Activated CD4-positive, alpha-beta T cell treated with anti-CD3 and anti-CD28 coated beads, Interleukin-2, amount 50 U/mL, for 24 hours (primary cell): ENCODE measurements at regions not wholly inside any gene's neighbourhood (a gene's known extent, or its start where the extent isn't known, plus 50 kb on each side); places are given as distances from the start of the nearest gene placed in this dataset.

ENCODE experiments used
- DNase-seq, 2 donors: peaks; one replicate each; pipeline ENCODE4 v3.0.0-alpha.2; 2020; ENCODE audit warnings: low read depth in 1 of 2, low spot score in 1 of 2

DNA sequence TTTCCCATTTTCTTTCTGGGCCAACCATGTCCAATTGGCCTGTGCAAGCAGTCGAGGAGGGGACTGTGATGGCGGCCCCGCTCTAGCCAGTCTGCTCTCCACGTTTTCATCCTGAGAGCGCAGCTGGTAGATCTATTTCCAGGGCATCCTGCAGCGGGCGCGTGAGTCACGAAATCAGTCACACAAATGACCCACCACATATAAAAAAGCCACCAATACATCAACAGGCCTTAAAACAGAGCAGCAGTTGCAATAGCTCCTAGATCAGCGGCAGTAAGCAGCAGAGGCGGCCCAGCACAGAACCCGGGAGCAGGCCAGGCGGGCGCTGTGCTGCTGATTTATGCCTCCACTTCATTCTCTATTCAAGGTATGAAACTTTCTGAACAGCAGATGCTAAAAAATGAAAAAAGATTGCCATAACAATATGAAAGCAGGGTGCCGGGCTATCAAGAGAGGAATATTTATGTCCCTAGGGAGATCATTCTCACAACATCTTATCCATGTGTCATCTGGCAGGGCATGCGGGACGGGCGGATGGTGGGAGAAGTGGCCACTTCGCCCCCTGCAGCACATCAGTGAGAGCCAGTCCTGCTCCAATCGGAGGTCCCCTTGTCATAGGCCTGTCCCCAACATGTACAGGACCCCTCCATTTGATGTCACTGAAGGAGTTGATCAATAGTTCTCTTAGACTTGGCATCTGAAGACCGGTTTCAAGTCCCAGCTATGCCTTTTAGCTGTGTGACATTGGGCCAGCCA is 98.0 kb upstream of the GPR26 start:
- no peak for DNase-seq

GRCh38 chr10:123568751-123569150 is 97.4 kb upstream of the GPR26 start:
- no peak for DNase-seq

GRCh38 chr10:123569436-123570035 is 96.6 kb upstream of the GPR26 start:
- DNase-seq = no peak

DNA sequence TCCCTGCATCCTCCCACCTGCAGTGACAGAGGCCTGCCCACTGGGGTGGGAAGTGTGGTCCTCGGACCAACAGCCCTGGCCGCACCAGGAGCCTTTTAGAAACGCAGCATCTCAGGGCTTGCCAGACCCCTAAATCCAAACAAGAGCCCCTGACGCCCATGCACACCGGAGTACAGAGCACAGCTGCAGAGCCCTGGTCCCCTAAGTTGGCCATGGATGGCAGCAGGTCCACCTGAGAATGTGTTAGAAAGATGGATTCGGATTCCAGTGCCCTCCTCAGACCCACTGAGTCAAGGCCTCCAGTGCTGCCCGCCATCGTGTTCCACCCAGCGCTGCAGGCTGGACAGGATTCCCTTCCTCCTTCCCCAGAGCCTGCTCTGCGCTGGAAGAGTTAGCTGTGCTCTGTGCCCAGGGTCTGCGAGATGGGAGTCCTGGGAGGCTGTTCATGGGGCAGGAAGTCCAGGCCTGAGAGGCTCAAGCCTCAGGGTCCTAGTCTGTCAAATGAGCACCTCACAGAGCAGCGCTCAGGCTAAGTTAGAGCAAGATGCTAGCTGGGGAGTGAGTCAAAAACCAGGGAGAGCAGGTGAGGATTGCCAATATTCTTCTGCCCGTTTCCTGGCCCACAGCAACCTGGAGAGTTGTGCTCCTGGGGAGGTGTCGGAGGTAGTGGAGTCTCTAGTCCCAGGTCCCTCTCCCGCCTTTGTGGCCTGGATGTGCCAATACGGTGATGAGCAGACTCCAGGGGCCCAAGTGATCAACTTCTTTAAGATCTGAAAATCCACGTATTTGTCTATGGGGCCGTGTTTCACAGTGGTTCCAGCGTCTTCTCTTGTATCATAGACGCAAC is 95.9 kb upstream of the GPR26 start:
- no peak for DNase-seq

- DNase-seq = no peak
Measured at GRCh38 chr10:123570898-123571515, 95.1 kb upstream of the GPR26 start.

- no peak for DNase-seq
Measured at GRCh38 chr10:123571978-123572377, 94.2 kb upstream of the GPR26 start.

GRCh38 chr10:123573236-123574108 is 92.7 kb upstream of the GPR26 start:
- DNase-seq = no peak

- no peak for DNase-seq
Measured at GRCh38 chr10:123574109-123574698, 92.0 kb upstream of the GPR26 start.

GRCh38 chr10:123575105-123575504 is 91.0 kb upstream of the GPR26 start:
- no peak for DNase-seq

DNA sequence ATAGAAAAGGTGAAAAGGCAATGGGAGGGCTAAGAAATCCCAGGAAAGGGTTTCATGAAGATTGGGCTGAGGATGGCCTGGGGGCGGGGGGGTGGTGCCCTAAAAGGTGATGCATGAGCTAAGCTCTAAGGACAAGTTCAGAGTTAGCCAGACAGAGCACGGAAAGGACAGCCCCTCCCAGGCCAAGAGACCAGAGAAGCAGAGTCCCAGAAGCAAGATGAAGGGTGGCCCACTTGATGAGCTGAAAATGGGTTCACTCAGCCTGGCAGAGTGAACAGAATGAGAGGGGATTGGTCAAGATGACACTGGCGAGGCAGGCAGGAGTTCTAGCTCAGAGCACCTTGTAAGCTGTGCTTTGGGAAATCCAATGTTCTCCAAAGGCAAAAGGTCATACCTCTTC is 89.4 kb upstream of the GPR26 start:
- no peak for DNase-seq

DNA sequence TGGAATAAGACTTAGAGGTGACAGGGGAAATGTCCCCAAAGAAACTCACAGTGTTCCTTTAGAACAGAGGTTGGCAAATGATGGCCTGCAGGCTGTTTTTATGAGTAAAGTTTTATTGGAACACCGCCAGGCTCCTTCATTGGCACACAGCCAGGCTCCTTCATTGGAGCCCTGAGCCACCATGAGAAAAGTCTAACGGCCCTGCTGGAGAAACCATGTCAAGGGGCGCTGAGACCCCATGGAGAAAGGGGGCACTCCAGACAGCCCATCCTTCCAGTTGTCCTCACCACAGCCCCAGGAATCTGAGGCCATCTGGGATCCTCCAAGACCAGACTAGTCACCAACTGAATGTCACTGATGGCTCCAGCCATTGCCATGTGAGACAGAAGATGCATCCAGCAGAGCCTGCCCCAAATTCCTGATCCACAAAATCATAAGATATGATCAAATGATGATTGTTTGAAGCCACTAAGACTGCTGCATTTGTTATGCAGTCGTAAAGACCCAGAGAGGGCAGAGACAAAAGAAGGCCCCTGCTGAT is 88.2 kb upstream of the GPR26 start:
- no peak for DNase-seq

- DNase-seq = no peak
Measured at GRCh38 chr10:123578721-123579120, 87.4 kb upstream of the GPR26 start.

DNA sequence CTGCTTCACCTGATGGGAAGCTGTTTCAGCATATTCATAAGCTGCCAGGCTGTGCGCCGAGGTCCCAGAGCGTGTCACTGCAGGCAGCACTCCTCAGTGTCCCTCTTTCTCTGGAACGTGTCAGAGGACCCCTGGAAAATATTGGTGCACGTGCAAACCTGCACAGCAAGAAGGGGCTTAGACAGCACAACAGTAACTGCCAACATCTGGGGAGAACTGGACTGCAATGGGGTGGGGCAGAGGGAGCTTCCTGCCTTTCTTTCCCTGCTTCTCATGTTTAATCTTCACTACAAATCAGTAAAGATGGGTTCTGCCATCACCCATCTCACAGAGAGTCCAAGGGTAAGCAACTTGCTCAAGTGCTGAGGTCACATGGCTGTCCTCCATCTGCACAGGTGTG is 86.5 kb upstream of the GPR26 start:
- DNase-seq = no peak

GRCh38 chr10:123580426-123580825 is 85.7 kb upstream of the GPR26 start:
- no peak for DNase-seq

DNA sequence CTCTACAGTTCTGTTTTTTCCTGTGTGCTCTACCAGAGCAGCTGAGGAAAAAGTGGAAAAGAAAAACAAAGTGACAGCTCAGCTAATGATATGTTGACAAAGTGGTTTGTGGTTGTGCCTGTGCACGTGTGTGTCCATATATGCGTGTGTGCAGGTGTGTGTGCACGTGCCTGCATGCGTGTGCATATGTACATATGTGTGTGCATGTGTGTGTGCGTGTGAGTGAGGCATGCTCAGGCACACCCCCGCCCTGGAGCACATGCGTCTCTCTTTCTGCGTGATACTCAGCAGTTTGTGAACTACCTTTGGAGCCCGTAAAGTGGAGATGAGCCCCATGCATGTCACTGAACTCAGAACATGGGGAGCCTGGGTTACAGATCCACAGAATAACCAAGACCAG is 84.5 kb upstream of the GPR26 start:
- DNase-seq = no peak

DNA sequence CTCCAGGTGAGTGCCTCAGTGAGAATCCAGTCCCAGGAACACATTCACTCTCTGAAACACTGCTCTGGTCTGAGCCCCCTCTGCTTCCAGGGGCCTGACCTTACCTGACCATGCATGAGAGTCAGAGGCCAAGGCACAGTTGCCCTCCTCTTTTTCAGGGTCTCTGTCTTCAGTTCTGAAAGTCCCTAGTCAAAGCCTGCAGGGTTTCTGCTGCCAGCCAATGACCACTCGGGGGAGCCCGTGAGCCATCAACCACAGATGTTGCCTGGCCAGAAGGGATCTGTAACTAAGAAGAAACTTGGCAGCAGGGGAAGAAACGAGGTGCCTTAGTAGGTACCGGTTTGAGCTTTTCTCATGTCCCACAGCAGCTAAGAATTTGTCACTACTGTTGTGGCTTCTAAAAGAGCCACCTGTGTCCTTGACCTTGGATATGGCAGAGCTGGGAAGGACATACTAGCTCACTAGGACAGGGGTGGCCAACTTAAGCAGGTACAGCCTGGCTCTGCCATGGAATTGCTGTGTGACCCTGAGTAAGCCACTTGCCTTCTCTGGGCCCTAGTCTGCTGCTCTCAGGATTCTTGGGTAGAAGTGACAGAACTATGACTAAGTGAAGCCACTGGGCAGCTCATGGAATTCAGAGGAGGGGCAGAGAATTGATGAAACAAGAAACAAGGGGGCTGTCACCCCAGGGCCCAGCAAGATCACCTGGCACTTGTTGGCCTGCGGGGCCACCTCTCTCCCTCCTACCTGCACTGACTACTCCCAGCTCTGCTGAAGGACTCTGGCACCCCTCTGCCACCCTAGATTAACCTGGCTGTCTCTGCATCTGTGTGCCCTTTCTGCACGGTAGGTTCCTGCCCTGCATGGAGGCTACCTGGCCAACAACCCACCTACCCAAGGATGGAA is 83.8 kb upstream of the GPR26 start:
- DNase-seq = peak; percentile 25 to 49

- DNase-seq = peak in 1 of 2 donors; percentile 24
Measured at GRCh38 chr10:123583639-123584418, 82.3 kb upstream of the GPR26 start.

- no peak for DNase-seq
Measured at GRCh38 chr10:123584419-123584775, 81.8 kb upstream of the GPR26 start.
